Neural progenitor cell (in vitro differentiated cells): ENCODE measurements at regions not wholly inside any gene's neighbourhood (a gene's known extent, or its start where the extent isn't known, plus 50 kb on each side); places are given as distances from the start of the nearest gene placed in this dataset.

Experiments used
- DNase-seq: peaks from one replicate; pipeline ENCODE4 v3.0.0-alpha.2; 2016; ENCODE audit warnings: low spot score
- H2AFZ ChIP-seq: fragments of 200-600 bp; sonication (generic); replicated peaks from 2 replicates; pipeline ENCODE4 v1.6.1; 2016; ENCODE audit warnings: antibody characterized with exemption
- H3F3A ChIP-seq: fragments of 200-600 bp; sonication (generic); 2 replicates; pipeline ENCODE4 v1.6.1; 2016; ENCODE audit warnings: antibody characterized with exemption, low read depth
- H3K27ac ChIP-seq: fragments of 200-600 bp; sonication (generic); 2 replicates; pipeline ENCODE4 v1.5.1; 2016; ENCODE audit warnings: mild to moderate bottlenecking
- H3K27me3 ChIP-seq: fragments of 200-600 bp; sonication (generic); 2 replicates; pipeline ENCODE4 v1.6.1; 2016; ENCODE audit warnings: mild to moderate bottlenecking, moderate library complexity
- H3K36me3 ChIP-seq: fragments of 200-600 bp; sonication (generic); 2 replicates; pipeline ENCODE4 v1.5.1; 2016
- H3K4me1 ChIP-seq: fragments of 200-600 bp; sonication (generic); 2 replicates; pipeline ENCODE4 v1.6.1; 2016; ENCODE audit warnings: mixed run types
- H3K4me2 ChIP-seq: fragments of 200-600 bp; sonication (generic); 2 replicates; pipeline ENCODE4 v1.6.1; 2016
- H3K4me3 ChIP-seq: fragments of 200-600 bp; sonication (generic); 2 replicates; pipeline ENCODE4 v1.5.1; 2016
- H3K79me2 ChIP-seq: fragments of 200-600 bp; sonication (generic); 2 replicates; pipeline ENCODE4 v1.6.1; 2016; ENCODE audit warnings: low read depth
- H3K9ac ChIP-seq: fragments of 200-600 bp; sonication (generic); 2 replicates; pipeline ENCODE4 v1.6.1; 2016
- H3K9me3 ChIP-seq: fragments of 200-600 bp; sonication (generic); 2 replicates; pipeline ENCODE4 v1.5.1; 2016; ENCODE audit warnings: low read depth
- H4K20me1 ChIP-seq: fragments of 200-600 bp; sonication (generic); 2 replicates; pipeline ENCODE4 v1.6.1; 2016; ENCODE audit warnings: low read depth
- H3K27ac Mint-ChIP-seq: 3 replicates; pipeline ENCODE4 v1.8.0; 2021; ENCODE audit warnings: mixed read lengths
- H3K27me3 Mint-ChIP-seq: 2 replicates; pipeline ENCODE4 v1.8.0; 2022; ENCODE audit warnings: low read depth, mild to moderate bottlenecking, inconsistent platforms, moderate library complexity, mixed read lengths; ENCODE audit not compliant: insufficient read depth
- H3K36me3 Mint-ChIP-seq: 3 replicates; pipeline ENCODE4 v1.8.0; 2021; ENCODE audit warnings: mixed read lengths
- H3K4me1 Mint-ChIP-seq: 3 replicates; pipeline ENCODE4 v1.8.0; 2021; ENCODE audit warnings: mixed read lengths
- H3K4me3 Mint-ChIP-seq: 3 replicates; pipeline ENCODE4 v1.8.0; 2021; ENCODE audit warnings: mild to moderate bottlenecking, moderate library complexity, mixed read lengths
- H3K9me3 Mint-ChIP-seq: 3 replicates; pipeline ENCODE4 v1.8.0; 2020; ENCODE audit warnings: mixed read lengths
- CTCF ChIP-seq: fragments of 200-600 bp; sonication (generic); IDR thresholded peaks from 2 replicates; pipeline ENCODE4 v1.5.1; 2017; ENCODE audit warnings: antibody characterized with exemption, mild to moderate bottlenecking
- EZH2 ChIP-seq: fragments of 200-600 bp; sonication (generic); IDR thresholded peaks from 2 replicates; pipeline ENCODE4 v1.6.1; 2017; ENCODE audit warnings: antibody characterized with exemption, mild to moderate bottlenecking, moderate library complexity
- EZH2phosphoT487 ChIP-seq: fragments of 200-600 bp; sonication (generic); IDR thresholded peaks from 2 replicates; pipeline ENCODE4 v1.6.1; 2017; ENCODE audit warnings: antibody characterized with exemption

GRCh38 chr14:43001731-43002130 is 1395.1 kb downstream of the LRFN5 start:
- H3K27me3 Mint-ChIP-seq: no peaks in the 10 kb centered on the region
- H3F3A ChIP-seq: no peaks in the 10 kb centered on the region
- H3K36me3 ChIP-seq: no peaks in the 10 kb centered on the region
- H3K9me3 Mint-ChIP-seq: peaks cover 17% of the 10 kb centered on the region
- H3K4me1 ChIP-seq: no peaks in the 10 kb centered on the region
- no peaks in the 10 kb centered on the region for H3K36me3 Mint-ChIP-seq
- H2AFZ ChIP-seq: no peak overlapping the region
- DNase-seq: no peak
- no peak overlapping the region for H3K4me3 ChIP-seq
- H3K4me2 ChIP-seq: no peak overlapping the region
- no peak for TF ChIP-seq EZH2phosphoT487
- TF ChIP-seq CTCF: no peak
- TF ChIP-seq EZH2: no peak
- no peaks in the 10 kb centered on the region for H3K4me1 Mint-ChIP-seq
- H3K27ac ChIP-seq: no peak overlapping the region
- peaks cover 18% of the 10 kb centered on the region for H3K9me3 ChIP-seq
- no peak overlapping the region for H3K4me3 Mint-ChIP-seq
- H4K20me1 ChIP-seq: no peaks in the 10 kb centered on the region
- H3K9ac ChIP-seq: no peak overlapping the region
- H3K79me2 ChIP-seq: no peaks in the 10 kb centered on the region
- no peak overlapping the region for H3K27ac Mint-ChIP-seq
- no peaks in the 10 kb centered on the region for H3K27me3 ChIP-seq

GRCh38 chr14:42994051-42994736 is 1387.5 kb downstream of the LRFN5 start:
- no peak for DNase-seq
- H3K4me1 Mint-ChIP-seq: no peaks in the 10 kb centered on the region
- TF ChIP-seq EZH2phosphoT487 (no peak), CTCF (no peak), EZH2 (no peak)
- no peak overlapping the region for H3K4me3 Mint-ChIP-seq
- H3K9ac ChIP-seq: no peak overlapping the region
- no peaks in the 10 kb centered on the region for H3K4me1 ChIP-seq
- peaks cover 4% of the 10 kb centered on the region for H3K9me3 ChIP-seq
- H3K27me3 ChIP-seq: no peaks in the 10 kb centered on the region
- H3K27me3 Mint-ChIP-seq: no peaks in the 10 kb centered on the region
- H3K4me3 ChIP-seq: no peak overlapping the region
- no peaks in the 10 kb centered on the region for H3F3A ChIP-seq
- no peaks in the 10 kb centered on the region for H3K36me3 ChIP-seq
- no peak overlapping the region for H3K4me2 ChIP-seq
- no peak overlapping the region for H3K27ac ChIP-seq
- H2AFZ ChIP-seq: no peak overlapping the region
- no peaks in the 10 kb centered on the region for H3K79me2 ChIP-seq
- H3K9me3 Mint-ChIP-seq: no peaks in the 10 kb centered on the region
- H3K36me3 Mint-ChIP-seq: no peaks in the 10 kb centered on the region
- no peak overlapping the region for H3K27ac Mint-ChIP-seq
- no peaks in the 10 kb centered on the region for H4K20me1 ChIP-seq

GRCh38 chr14:42992930-42993329 is 1386.3 kb downstream of the LRFN5 start:
- H3K79me2 ChIP-seq: no peaks in the 10 kb centered on the region
- H3K4me3 ChIP-seq: no peak overlapping the region
- no peak overlapping the region for H3K9ac ChIP-seq
- Mint-ChIP-seq H3K4me3 (no peak overlapping the region), H3K36me3 (no peaks in the 10 kb centered on the region), H3K27me3 (no peaks in the 10 kb centered on the region), H3K27ac (no peak overlapping the region), H3K4me1 (no peaks in the 10 kb centered on the region), H3K9me3 (no peaks in the 10 kb centered on the region)
- H3F3A ChIP-seq: no peaks in the 10 kb centered on the region
- H3K4me1 ChIP-seq: no peaks in the 10 kb centered on the region
- no peaks in the 10 kb centered on the region for H4K20me1 ChIP-seq
- H2AFZ ChIP-seq: no peak overlapping the region
- no peaks in the 10 kb centered on the region for H3K27me3 ChIP-seq
- no peak overlapping the region for H3K4me2 ChIP-seq
- H3K36me3 ChIP-seq: no peaks in the 10 kb centered on the region
- DNase-seq: no peak
- H3K27ac ChIP-seq: no peak overlapping the region
- H3K9me3 ChIP-seq: peaks cover 4% of the 10 kb centered on the region
- TF ChIP-seq CTCF (no peak), EZH2phosphoT487 (no peak), EZH2 (no peak)
